NT2/D1 (cell line): ENCODE measurements at regions not wholly inside any gene's neighbourhood (a gene's known extent, or its start where the extent isn't known, plus 50 kb on each side); places are given as distances from the start of the nearest gene placed in this dataset.

Experiments
- DNase-seq: peaks from one replicate; pipeline ENCODE4 v3.0.0-alpha.2; 2011; ENCODE audit warnings: low read depth, low spot score
- H3K27me3 ChIP-seq: 2 replicates; pipeline ENCODE4 v1.6.0; 2011; ENCODE audit warnings: mild to moderate bottlenecking; ENCODE audit not compliant: insufficient read length, insufficient read depth
- H3K36me3 ChIP-seq: 2 replicates; pipeline ENCODE4 v1.6.1; 2011; ENCODE audit warnings: mild to moderate bottlenecking, low read length, mixed read lengths; ENCODE audit not compliant: insufficient read depth, insufficient read length
- H3K4me1 ChIP-seq: 2 replicates; pipeline ENCODE4 v1.5.1; 2011; ENCODE audit not compliant: insufficient read depth, insufficient read length
- H3K4me3 ChIP-seq: 2 replicates; pipeline ENCODE4 v1.5.1; 2011; ENCODE audit warnings: low read depth; ENCODE audit not compliant: insufficient read length
- H3K9ac ChIP-seq: 2 replicates; pipeline ENCODE4 v1.6.0; 2011; ENCODE audit warnings: low read depth; ENCODE audit not compliant: insufficient read length
- H3K9me3 ChIP-seq: 2 replicates; pipeline ENCODE4 v1.5.1; 2011; ENCODE audit warnings: mild to moderate bottlenecking, low read length; ENCODE audit not compliant: insufficient read depth
- SUZ12 ChIP-seq: IDR thresholded peaks from 2 replicates; pipeline ENCODE4 v1.6.1; 2011; ENCODE audit not compliant: insufficient read length, insufficient read depth; ENCODE audit errors: extremely low read depth
- YY1 ChIP-seq: IDR thresholded peaks from 2 replicates; pipeline ENCODE4 v1.6.1; 2011; ENCODE audit not compliant: insufficient read length, insufficient read depth
- ZNF274 ChIP-seq: IDR thresholded peaks from 2 replicates; pipeline ENCODE4 v1.6.1; 2011; ENCODE audit warnings: mild to moderate bottlenecking, low read depth, low read length

DNA sequence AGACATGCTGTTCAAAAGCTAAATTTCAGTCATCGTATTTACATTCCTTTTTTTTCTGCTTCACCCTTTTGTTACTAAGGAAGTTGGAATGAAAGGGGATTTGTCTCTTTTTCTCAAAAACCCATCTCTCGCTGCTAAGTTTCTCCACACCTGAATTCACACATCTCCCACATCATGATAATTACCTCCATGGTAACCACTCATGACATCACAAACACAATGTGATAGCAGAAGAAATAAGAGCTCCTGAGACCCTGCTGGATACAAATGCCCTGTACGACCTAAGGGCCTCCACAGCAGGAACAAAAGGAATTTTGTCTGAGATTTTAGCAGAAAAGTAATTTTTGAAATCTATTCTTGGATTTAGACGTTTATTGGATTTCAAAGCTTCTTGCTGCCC, 82.6 kb upstream of the GNAO1 start:
- DNase-seq, result no peak
- Histone ChIP-seq H3K36me3 (no peaks in the 10 kb centered on the region), H3K4me3 (no peak overlapping the region), H3K9me3 (no peaks in the 10 kb centered on the region), H3K4me1 (no peaks in the 10 kb centered on the region), H3K9ac (no peak overlapping the region), H3K27me3 (no peaks in the 10 kb centered on the region)
- no peak for TF ChIP-seq SUZ12
- TF ChIP-seq ZNF274, result no peak
- no peak for TF ChIP-seq YY1

DNA sequence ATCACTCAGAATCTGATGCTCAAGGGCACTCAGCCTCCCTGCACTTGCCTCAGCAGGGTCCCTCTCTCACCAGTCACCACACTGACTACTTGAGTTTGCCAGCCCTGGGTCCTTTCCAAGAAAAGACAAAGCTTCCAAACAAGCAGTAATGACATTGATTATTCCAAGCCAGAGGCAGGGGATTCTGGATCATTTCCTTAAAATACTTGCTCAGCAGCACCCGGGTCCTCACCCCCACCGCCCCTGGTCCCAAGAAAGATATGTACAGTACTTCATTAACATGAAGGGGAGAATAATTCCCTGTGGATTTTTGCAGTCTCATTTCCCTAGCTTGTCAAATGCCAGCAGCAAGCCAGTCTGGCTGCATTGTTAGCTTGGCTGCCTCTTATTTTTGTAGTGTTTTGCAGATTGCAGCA, 83.2 kb upstream of the GNAO1 start:
- no peaks in the 10 kb centered on the region for H3K36me3 ChIP-seq
- no peaks in the 10 kb centered on the region for H3K9me3 ChIP-seq
- no peaks in the 10 kb centered on the region for H3K4me1 ChIP-seq
- no peak for DNase-seq
- H3K9ac ChIP-seq, result no peak overlapping the region
- H3K27me3 ChIP-seq, result no peaks in the 10 kb centered on the region
- no peak for TF ChIP-seq YY1
- no peak for TF ChIP-seq ZNF274
- no peak for TF ChIP-seq SUZ12
- H3K4me3 ChIP-seq, result no peak overlapping the region

DNA sequence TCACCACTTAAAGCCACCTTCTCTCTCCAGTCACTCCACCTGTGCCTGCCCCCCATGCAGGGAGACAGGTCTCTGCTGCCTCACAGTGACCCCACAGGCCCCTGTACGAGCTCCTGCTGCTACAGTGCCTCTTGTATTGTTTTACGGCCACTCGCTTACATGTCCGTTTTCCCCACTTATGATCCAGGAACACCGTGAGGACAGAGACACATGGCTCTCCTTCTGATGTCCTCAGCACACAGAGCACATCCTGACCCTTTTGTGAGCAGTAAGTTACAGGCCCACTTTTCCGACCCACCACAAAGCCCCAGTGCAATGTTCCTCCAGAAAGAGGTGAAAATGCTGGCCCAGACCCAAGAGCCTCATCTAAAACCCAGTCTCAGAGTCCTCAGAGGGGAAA, 84.8 kb upstream of the GNAO1 start:
- DNase-seq, result no peak
- H3K36me3 ChIP-seq, result no peaks in the 10 kb centered on the region
- no peak for TF ChIP-seq SUZ12
- TF ChIP-seq ZNF274, result no peak
- no peak for TF ChIP-seq YY1

DNA sequence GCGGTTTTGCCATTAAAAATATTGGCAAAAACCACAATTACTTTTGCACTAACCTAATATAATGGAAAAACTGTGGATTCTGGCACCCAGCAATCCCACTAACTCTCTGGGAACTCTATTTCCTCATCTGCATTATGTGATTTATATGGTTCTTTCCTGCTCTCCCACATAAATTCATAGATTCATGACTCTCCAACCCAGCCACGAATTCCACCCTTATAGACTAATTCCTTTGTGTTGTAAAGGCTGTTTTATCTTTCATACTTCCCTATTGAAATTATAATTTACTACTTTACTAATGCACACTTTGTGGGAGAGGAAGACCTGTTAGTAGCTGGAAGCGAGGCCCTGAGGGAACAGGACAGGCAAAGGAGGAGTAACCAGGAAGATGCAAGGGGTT, 88.4 kb upstream of the GNAO1 start:
- TF ChIP-seq YY1 (no peak), SUZ12 (no peak), ZNF274 (no peak)
- Histone ChIP-seq H3K4me3 (no peak overlapping the region), H3K9ac (no peak overlapping the region), H3K9me3 (no peaks in the 10 kb centered on the region), H3K27me3 (no peaks in the 10 kb centered on the region), H3K4me1 (peaks cover 5% of the 10 kb centered on the region), H3K36me3 (no peaks in the 10 kb centered on the region)
- no peak for DNase-seq

More for the DNA sequence above, 84.8 kb upstream of the GNAO1 start:
- no peak overlapping the region for H3K4me3 ChIP-seq
- no peak overlapping the region for H3K9ac ChIP-seq
- H3K4me1 ChIP-seq, result peaks cover 3% of the 10 kb centered on the region
- H3K27me3 ChIP-seq, result no peaks in the 10 kb centered on the region
- no peaks in the 10 kb centered on the region for H3K9me3 ChIP-seq

DNA sequence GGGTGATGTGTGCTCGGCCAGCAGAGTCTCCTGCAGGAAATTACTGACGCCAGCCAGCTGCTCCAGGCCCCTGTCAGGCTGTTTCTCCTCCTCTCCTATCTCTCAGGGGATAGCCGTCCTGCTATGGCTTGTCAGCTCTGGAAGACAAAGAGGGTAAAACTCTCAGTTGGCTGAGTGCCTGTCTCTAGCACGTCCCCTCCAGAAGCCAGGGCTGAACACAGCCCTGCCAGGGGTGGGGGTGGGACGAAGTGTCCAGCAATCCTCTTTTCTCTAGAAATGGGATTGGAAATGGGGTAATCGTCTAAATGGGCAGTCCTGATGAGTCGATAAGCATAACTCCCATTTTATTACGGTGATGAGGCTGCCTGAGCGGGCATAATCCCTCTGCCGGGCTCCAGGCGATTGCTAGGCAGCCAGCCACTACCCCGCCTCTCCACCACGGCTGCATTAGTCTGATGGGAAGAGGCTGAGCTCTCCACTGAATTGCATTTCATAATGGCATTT, 89.1 kb upstream of the GNAO1 start:
- no peaks in the 10 kb centered on the region for H3K9me3 ChIP-seq
- no peaks in the 10 kb centered on the region for H3K27me3 ChIP-seq
- H3K4me3 ChIP-seq, result no peak overlapping the region
- peaks cover 5% of the 10 kb centered on the region for H3K4me1 ChIP-seq
- H3K36me3 ChIP-seq, result no peaks in the 10 kb centered on the region
- H3K9ac ChIP-seq, result no peak overlapping the region
- DNase-seq, result no peak
- TF ChIP-seq SUZ12 (no peak), ZNF274 (no peak), YY1 (no peak)

DNA sequence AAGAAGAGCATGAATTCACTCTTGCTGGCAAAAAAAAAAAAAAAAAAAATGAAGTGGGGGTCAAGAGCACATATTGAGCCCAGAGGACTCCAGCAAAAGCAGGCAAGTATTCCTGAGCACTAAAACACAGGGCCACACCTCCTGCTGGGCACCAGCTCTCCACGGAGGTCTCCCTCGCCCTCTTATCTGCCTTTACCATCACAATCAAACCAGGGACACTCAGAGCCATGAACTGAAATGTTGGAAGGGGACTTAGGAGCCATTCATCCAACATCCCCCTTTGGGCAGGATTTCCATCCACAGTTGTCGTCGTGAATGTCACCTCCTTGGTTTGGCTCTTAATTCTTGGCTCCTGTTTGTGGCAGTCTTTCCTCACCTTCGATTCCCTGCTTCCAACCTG, 89.8 kb upstream of the GNAO1 start:
- DNase-seq, result no peak
- H3K9ac ChIP-seq, result no peak overlapping the region
- H3K4me3 ChIP-seq, result no peak overlapping the region
- no peaks in the 10 kb centered on the region for H3K27me3 ChIP-seq
- H3K36me3 ChIP-seq, result no peaks in the 10 kb centered on the region
- H3K4me1 ChIP-seq, result peaks cover 5% of the 10 kb centered on the region
- TF ChIP-seq SUZ12 (no peak), YY1 (no peak), ZNF274 (no peak)
- H3K9me3 ChIP-seq, result no peaks in the 10 kb centered on the region

DNA sequence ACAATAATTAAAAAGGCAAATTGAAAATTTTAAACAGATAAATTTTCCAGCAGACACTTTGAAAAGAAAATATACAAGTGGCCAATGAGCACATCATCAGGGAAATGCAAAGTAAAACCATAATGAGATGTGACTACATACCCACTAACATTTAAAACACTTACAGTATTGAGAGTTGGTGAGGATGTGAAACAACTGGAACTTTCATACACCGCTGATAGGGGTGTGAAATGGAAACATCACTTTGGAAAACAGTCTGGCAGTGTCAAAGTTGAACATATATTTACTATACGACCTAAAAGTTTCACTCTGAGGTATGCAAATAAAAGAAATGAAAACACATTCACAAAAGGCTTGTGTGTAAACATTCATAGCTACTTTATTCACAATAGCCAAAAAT, 94.0 kb upstream of the GNAO1 start:
- Histone ChIP-seq H3K9me3 (no peaks in the 10 kb centered on the region), H3K9ac (no peak overlapping the region), H3K4me3 (no peak overlapping the region), H3K4me1 (peaks cover 9% of the 10 kb centered on the region), H3K27me3 (no peaks in the 10 kb centered on the region), H3K36me3 (no peaks in the 10 kb centered on the region)
- no peak for DNase-seq
- TF ChIP-seq YY1 (no peak), ZNF274 (no peak), SUZ12 (no peak)

DNA sequence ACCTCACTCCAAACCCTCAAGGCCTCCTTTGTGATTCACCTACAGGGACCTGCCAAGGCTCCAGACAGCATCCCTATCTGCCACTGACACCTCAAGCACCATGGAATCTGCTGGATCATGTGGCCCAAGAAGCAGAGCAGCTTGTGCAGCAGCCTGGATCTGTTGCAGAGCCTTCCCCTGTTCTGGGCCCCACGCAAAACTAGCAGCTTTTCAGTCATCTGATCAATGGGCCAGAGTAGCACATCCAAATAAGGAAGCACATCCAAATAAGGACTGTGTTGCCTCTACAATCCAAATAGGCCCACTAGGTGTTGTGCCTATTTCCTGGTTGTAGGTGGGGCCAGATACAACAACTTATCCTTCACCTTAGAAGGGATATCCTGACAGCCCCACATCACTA, 97.1 kb upstream of the GNAO1 start:
- Histone ChIP-seq H3K9ac (no peak overlapping the region), H3K4me1 (peaks cover 5% of the 10 kb centered on the region), H3K9me3 (no peaks in the 10 kb centered on the region), H3K27me3 (no peaks in the 10 kb centered on the region), H3K36me3 (no peaks in the 10 kb centered on the region), H3K4me3 (no peak overlapping the region)
- DNase-seq, result no peak
- no peak for TF ChIP-seq SUZ12
- no peak for TF ChIP-seq ZNF274
- no peak for TF ChIP-seq YY1
